ENCODE measurements at regions not wholly inside any gene's neighbourhood (a gene's known extent, or its start where the extent isn't known, plus 50 kb on each side); places are given as distances from the start of the nearest gene placed in this dataset.

- H3K4me3 ChIP-seq, result no peak overlapping the region
- no peaks in the 10 kb centered on the region for H3K27me3 ChIP-seq
- no peaks in the 10 kb centered on the region for H3K9me3 ChIP-seq
- no peaks in the 10 kb centered on the region for H3K36me3 ChIP-seq
- no peak for DNase-seq
Observed at GRCh38 chrY:15162211-15162610, 637.9 kb downstream of the NLGN4Y start.

DNA sequence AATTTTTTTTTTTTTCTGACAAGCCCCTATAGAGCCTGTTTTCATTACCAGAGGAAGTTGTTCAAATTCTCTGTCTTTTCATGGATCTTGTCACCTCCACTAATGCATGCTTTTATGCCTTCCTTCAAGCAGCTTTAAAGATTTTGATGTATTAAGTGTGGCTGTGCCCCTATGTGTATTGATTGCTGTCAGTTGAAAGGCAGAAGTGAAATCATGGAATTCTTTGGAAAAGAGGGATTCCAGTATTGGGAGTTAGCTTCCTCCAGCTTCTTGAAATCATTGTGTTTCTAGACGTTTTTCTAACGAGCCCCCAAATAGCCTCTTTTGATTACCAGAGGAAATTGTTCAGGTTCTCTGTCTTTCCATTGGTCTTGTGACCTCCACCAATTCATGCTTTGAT, 655.6 kb downstream of the NLGN4Y start:
- Histone ChIP-seq H3K27me3 (no peaks in the 10 kb centered on the region), H3K4me3 (no peak overlapping the region), H3K36me3 (no peaks in the 10 kb centered on the region), H3K9me3 (no peaks in the 10 kb centered on the region)
- no peak for DNase-seq

DNA sequence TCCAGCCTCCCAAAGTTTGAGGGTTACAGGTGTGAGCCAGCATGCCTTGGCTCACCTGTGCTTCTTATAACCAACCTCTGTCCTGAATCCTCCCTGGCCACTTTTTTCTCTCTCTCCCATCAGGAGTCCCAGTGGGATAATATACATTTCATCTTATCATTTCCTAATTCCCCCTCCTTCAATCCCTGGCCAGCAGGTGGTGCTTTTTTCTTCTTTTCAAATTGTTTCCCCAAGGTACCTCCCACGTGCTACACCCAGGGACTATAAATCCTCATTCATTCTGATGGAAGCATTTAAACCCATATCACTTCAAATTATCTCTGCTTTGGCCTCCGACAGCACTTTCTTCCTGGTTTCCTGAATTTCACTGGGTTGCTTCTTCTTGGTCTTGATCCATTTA, 704.7 kb downstream of the NLGN4Y start:
- Histone ChIP-seq H3K4me3 (no peak overlapping the region), H3K9me3 (no peaks in the 10 kb centered on the region), H3K36me3 (no peaks in the 10 kb centered on the region), H3K27me3 (no peaks in the 10 kb centered on the region)
- DNase-seq, result no peak

GRCh38 chrY:15239596-15240132, 715.3 kb downstream of the NLGN4Y start:
- Histone ChIP-seq H3K4me3 (no peak overlapping the region), H3K27me3 (no peaks in the 10 kb centered on the region), H3K36me3 (no peaks in the 10 kb centered on the region), H3K9me3 (no peaks in the 10 kb centered on the region)
- DNase-seq, result no peak

GRCh38 chrY:15259286-15259685, 735.0 kb downstream of the NLGN4Y start:
- Histone ChIP-seq H3K27me3 (no peaks in the 10 kb centered on the region), H3K4me3 (no peak overlapping the region), H3K9me3 (no peaks in the 10 kb centered on the region), H3K36me3 (no peaks in the 10 kb centered on the region)
- DNase-seq, result no peak

DNA sequence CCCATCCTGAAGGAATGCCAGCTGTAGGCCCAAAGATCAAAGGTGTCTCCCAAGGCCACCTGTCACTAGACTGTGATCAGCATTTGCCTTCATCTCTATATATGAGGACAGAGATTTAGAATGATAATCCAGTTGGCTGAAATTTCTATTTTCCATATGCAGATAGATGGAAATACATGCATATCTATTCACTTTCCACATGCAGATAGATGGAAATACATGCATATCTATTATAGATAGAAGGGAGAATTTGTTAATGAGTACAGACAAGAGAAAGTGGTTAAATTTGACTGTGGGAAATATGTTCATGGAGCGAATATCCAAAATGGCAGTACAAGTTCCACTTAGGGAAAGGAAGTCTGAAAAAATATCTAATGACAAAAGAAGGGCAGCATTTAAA, 762.2 kb downstream of the NLGN4Y start:
- Histone ChIP-seq H3K36me3 (no peaks in the 10 kb centered on the region), H3K4me3 (no peak overlapping the region), H3K9me3 (no peaks in the 10 kb centered on the region), H3K27me3 (no peaks in the 10 kb centered on the region)
- no peak for DNase-seq

- H3K27me3 ChIP-seq, result no peaks in the 10 kb centered on the region
- DNase-seq, result no peak
- no peaks in the 10 kb centered on the region for H3K36me3 ChIP-seq
Observed at GRCh38 chrY:15289821-15290220, 765.5 kb downstream of the NLGN4Y start.

DNA sequence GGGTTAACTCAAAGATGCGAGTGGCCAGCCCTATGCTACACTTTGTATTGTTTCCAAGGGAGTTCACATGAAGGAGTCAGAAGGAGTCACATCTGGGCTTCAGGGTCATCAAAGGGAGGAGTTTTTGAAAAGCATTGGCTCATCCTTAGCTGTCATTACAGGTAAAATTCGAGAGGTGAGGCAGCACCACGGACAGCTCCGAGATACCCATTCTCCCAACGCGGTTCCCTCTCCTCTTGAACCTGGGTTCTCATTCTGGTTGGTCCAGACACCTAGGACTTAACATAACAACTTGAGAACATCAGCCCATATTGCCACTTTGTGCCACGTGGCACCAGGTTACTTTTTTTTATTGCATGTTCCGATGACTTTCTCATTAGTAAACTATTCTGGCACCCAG, 768.6 kb downstream of the NLGN4Y start:
- H3K4me3 ChIP-seq, result no peak overlapping the region
- no peak for DNase-seq

More at GRCh38 chrY:15289821-15290220, 765.5 kb downstream of the NLGN4Y start:
- no peaks in the 10 kb centered on the region for H3K9me3 ChIP-seq
- H3K4me3 ChIP-seq, result no peak overlapping the region

GRCh38 chrY:15301879-15302278, 777.5 kb downstream of the NLGN4Y start:
- H3K4me3 ChIP-seq, result no peak overlapping the region
- H3K36me3 ChIP-seq, result no peaks in the 10 kb centered on the region
- H3K9me3 ChIP-seq, result no peaks in the 10 kb centered on the region
- H3K27me3 ChIP-seq, result no peaks in the 10 kb centered on the region
- no peak for DNase-seq

More for the DNA sequence above, 768.6 kb downstream of the NLGN4Y start:
- Histone ChIP-seq H3K27me3 (no peaks in the 10 kb centered on the region), H3K36me3 (no peaks in the 10 kb centered on the region), H3K9me3 (no peaks in the 10 kb centered on the region)

- no peak for DNase-seq
- no peaks in the 10 kb centered on the region for H3K9me3 ChIP-seq
- H3K27me3 ChIP-seq, result no peaks in the 10 kb centered on the region
Observed at GRCh38 chrY:15312166-15312565, 787.8 kb downstream of the NLGN4Y start.

DNA sequence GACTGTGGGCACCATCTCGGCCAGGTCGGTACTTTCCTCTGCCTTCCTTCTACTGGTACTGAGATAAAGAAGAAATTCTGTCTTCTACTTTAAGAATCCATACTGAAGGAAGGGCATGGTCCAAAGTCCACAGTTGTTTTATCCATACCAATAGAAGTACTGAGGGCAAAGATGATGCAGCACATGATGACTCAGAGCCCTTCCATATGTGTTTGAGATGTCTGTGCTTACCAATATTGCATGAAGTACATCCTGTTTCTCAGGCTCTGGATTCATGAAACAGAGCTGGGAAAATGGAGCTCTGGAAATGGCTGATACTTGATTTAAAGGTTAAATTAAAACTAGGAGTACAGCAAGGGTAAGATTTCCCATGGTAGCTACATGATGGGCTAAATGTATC, 799.9 kb downstream of the NLGN4Y start:
- Histone ChIP-seq H3K9me3 (no peaks in the 10 kb centered on the region), H3K27me3 (no peaks in the 10 kb centered on the region), H3K36me3 (no peaks in the 10 kb centered on the region), H3K4me3 (no peak overlapping the region)
- DNase-seq, result no peak

More at GRCh38 chrY:15312166-15312565, 787.8 kb downstream of the NLGN4Y start:
- Histone ChIP-seq H3K4me3 (no peak overlapping the region), H3K36me3 (no peaks in the 10 kb centered on the region)

DNA sequence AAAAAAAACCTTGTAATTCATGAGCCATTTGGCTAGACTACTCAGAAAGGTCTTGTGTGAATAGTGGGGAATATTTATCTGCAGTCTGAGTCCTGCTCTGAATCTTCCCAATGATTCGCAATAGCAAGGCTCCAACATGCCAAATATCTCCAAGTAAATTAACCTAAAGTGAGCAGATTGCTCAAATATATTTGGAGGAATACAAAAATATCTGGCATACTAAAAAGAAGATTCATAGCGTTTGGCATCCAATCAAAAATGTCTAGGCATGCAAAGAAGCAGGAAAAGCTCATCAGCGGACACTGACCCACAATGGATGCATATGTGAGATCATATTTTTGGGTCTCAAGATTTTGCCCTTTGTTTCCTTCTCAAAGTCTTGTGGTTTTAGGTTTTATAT, 800.9 kb downstream of the NLGN4Y start:
- DNase-seq, result no peak
- Histone ChIP-seq H3K36me3 (no peaks in the 10 kb centered on the region), H3K27me3 (no peaks in the 10 kb centered on the region), H3K9me3 (no peaks in the 10 kb centered on the region), H3K4me3 (no peak overlapping the region)

DNA sequence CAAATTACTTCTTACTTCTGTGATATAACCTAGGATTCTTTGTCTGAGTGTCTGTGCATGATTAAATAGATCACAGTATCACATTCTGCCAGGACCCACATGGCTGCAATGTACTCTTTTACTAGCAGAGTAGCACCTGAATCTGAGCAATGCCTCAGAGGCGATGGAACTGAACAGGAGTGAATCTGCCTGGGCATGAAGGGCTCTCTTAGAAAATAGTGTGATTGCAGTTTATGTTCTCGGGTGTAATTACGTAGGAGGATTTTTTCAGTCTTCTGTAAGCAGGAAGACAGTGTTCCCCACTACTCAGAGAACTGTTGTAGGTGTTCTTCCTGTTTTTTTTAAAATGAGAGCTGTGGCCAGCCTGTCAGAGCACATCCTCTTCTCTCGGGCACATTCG, 802.3 kb downstream of the NLGN4Y start:
- no peaks in the 10 kb centered on the region for H3K27me3 ChIP-seq
- no peaks in the 10 kb centered on the region for H3K9me3 ChIP-seq
- H3K36me3 ChIP-seq, result no peaks in the 10 kb centered on the region
- no peak for DNase-seq
- no peak overlapping the region for H3K4me3 ChIP-seq

DNA sequence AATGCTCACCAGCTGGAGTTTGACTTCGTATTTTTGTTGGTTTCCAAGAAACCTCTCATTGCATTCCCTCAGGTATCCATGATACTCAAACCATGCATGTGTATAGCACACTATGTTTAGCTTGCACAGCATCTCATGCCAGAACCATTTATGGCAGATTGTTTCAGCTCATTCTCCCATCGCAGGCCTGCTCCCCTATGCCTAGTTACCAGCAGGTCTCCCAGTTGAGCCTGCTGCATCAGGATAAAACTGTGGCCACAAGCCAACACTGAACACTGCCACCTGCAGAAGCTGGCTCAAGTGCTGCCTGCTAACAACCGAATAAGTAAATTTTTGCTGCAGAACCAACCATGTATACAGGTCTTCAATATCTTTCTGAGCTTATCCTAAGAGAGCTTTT, 804.5 kb downstream of the NLGN4Y start:
- no peak overlapping the region for H3K4me3 ChIP-seq
- DNase-seq, result no peak
- no peaks in the 10 kb centered on the region for H3K36me3 ChIP-seq
- H3K9me3 ChIP-seq, result no peaks in the 10 kb centered on the region
- H3K27me3 ChIP-seq, result no peaks in the 10 kb centered on the region

- no peak for DNase-seq
- Histone ChIP-seq H3K36me3 (no peaks in the 10 kb centered on the region), H3K4me3 (no peak overlapping the region), H3K27me3 (no peaks in the 10 kb centered on the region), H3K9me3 (no peaks in the 10 kb centered on the region)
Observed at GRCh38 chrY:15343522-15343921, 819.2 kb downstream of the NLGN4Y start.

DNA sequence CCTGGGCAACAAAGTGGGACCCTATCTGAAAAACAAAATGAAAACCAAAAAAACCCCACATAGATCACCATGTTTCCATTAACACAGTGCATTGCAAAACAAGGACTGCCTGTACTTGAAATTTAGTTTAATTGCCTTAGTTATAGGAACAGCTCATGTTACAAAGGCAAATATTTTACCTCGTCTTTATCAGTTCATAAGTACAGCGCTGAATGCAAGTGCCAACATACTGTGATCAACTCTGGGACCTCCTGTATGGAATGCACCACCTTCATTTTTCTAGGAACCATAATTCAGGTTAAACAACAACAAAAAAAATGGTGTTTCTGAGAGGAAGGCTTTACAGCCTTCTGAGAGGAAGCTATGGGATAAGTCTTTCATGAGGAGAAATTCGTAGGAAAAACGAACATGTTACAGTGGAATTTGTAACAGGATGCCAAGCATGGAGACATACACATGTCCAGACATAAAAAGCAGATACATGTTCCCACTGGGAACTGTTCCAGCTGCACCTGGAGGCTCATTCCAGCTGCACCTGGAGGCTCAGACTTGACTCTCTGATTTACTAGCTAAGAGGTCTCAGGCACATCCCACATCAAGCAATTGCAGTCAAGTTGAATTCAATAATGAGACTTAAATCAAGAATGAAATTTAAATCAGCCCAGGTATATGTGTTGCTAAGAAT, 821.3 kb downstream of the NLGN4Y start:
- Histone ChIP-seq H3K4me3 (no peak overlapping the region), H3K9me3 (no peaks in the 10 kb centered on the region), H3K27me3 (no peaks in the 10 kb centered on the region), H3K36me3 (no peaks in the 10 kb centered on the region)
- DNase-seq, result no peak

DNA sequence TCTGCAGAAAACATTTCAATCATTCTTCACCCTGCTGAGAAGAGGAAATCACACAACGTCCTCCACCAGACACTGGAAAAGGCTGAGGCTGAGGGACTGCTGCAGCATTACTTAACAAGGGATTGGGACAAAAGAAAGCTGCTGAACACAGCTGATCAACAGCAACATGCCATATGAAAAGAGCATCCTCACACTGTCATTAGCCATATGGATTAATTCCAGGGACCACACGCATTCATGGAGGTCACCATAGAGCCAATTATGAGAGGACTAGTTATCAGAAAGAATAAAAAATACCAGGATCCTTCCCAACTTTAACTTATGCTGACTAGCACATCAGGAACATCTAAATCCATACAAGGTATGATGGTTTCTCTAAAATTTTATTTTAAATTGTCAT, 825.0 kb downstream of the NLGN4Y start:
- H3K27me3 ChIP-seq, result no peaks in the 10 kb centered on the region
- no peak overlapping the region for H3K4me3 ChIP-seq
- DNase-seq, result no peak
- no peaks in the 10 kb centered on the region for H3K9me3 ChIP-seq
- no peaks in the 10 kb centered on the region for H3K36me3 ChIP-seq

GRCh38 chrY:15355321-15355720, 831.0 kb downstream of the NLGN4Y start:
- no peak for DNase-seq
- no peaks in the 10 kb centered on the region for H3K27me3 ChIP-seq

More at GRCh38 chrY:15355321-15355720, 831.0 kb downstream of the NLGN4Y start:
- Histone ChIP-seq H3K9me3 (no peaks in the 10 kb centered on the region), H3K4me3 (no peak overlapping the region), H3K36me3 (no peaks in the 10 kb centered on the region)

Measured in MG63 (cell line).